ENCODE measurements at regions not wholly inside any gene's neighbourhood (a gene's known extent, or its start where the extent isn't known, plus 50 kb on each side); places are given as distances from the start of the nearest gene placed in this dataset.

DNA sequence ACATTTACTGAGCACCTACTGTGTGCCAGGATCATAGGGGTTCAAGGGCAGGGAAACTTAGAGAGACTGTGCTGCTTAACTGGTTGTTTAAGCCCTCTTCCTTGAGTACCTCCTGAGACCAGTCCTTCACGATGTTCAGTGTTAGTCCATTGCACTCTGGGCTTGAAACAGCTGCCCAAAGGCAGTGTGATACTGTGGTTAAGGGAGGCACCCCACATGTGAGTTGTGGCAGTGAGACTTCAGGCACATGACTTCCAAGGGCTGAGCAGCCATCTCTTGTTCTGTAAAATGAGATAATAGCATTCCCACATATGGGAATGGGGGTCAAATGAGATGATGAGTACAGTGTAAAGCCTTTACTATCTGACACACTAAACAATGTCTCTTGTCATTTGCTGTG is 75.1 kb downstream of the LINGO1 start:
- no peak for DNase-seq (ENCODE audit: low read depth, low spot score)

DNA sequence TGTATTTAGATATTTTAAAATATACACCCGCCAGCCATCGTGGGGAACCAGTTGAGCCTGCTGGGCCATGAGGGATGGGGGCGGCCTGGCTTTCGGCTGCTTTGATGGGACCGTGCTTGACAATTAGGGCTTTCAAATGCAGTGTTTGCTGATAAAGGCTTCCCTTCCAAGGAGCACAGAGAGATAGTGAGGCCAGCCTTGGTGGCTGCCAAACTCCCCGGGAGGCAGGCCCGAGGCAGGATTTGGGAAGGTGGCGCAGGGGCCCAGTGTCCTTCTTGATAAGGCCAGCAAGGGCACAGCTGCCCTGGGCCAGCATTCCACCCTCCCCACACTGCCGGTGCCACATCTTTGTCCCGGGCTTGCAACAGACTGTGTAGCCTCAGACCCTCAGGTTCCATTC is 75.6 kb downstream of the LINGO1 start:
- peak; percentile 92 for DNase-seq (ENCODE audit: low read depth, low spot score)

DNA sequence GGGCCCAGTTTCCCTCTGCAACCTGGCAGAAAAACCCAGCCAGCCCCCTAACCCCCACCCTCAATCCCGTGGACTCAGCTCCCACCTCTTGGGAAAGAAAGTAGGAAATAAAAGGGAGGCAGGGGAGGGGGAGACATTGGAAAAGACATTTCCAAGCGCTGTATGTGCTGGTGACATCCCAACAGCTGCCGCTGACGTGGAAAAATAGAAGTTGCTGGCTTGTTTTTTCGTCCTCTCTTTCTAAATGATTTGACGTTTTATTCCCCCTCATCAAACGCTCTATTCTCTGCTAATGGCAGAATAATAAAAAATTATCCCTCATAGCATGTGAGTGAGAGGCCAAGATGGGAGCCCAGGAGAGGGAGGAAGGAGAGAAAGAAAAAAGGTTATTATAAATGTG is 76.1 kb downstream of the LINGO1 start:
- DNase-seq (ENCODE audit: low read depth, low spot score), result no peak

- DNase-seq (ENCODE audit: low read depth, low spot score), result no peak
Observed at GRCh38 chr15:77555232-77555631, 77.5 kb downstream of the LINGO1 start.

GRCh38 chr15:77554306-77555080 is 78.2 kb downstream of the LINGO1 start:
- DNase-seq (ENCODE audit: low read depth, low spot score), result no peak

- no peak for DNase-seq (ENCODE audit: low read depth, low spot score)
Observed at GRCh38 chr15:77553695-77554094, 79.0 kb downstream of the LINGO1 start.

DNA sequence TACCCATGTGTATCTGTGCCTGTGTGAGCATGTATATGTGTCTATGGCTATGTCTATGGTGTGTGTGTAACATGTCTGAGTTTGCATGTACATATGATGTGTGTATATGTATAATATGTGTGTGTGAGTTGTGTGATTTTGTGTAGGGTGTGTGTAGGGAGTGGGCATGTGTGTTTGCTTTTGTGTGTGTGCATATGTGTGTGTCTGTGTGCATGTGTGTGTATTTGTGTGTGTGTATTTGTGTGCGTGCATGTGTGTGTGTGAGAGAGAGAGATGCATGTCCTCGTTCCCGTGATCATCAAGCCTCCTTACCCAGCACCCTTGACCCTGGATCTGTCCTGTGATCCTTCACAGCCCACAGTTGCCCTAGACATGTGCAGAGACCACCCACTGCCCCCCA is 79.5 kb downstream of the LINGO1 start:
- DNase-seq (ENCODE audit: low read depth, low spot score), result no peak

GRCh38 chr15:77552066-77552465 is 80.6 kb downstream of the LINGO1 start:
- DNase-seq (ENCODE audit: low read depth, low spot score), result no peak

DNA sequence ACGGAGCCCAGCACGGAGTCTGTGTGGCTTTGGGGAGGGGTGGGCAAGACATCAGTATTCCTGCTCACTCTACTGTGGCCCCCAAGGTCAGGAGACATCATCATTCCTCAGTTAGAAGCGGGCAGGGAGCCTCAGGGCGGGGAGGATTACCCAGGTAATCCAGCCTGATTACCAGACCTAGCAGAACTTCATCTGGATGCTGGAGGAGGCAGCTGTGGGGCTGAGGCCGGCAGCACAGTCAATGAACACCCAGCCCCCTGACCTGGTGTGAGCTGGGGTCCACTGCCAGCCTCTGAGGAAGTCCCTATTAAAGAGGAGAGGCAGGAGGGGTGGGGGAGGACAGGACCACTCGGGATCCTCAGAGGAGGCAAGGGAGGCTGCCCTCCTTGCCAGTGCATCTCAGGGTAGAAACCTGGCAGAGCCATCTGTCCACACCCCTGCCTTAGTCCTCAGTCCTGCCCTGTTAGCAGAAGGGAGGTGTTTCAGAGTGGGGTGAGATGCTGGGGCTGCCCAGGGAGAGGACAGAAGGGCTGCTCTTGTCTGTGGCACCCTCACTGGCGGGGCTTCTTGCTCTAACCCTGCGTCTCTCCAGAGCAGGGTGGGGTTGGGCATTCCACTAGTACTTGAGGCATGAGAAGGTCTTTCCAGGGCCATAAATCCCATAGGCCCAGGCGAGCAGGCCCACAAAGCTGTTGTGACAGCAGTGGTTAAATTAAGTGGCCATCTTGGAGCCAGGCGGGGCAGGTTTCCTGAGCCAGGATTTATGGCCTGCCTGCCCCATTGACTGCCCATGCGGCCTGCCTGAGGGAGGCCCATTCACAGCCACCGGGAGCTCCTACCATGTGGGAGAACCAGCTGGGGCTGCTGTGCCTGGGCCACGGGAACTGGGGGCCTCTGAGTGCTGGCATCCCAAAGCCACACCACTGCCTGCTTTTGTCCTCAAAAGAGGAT is 82.1 kb downstream of the LINGO1 start:
- peak; percentile 82 for DNase-seq (ENCODE audit: low read depth, low spot score)

DNA sequence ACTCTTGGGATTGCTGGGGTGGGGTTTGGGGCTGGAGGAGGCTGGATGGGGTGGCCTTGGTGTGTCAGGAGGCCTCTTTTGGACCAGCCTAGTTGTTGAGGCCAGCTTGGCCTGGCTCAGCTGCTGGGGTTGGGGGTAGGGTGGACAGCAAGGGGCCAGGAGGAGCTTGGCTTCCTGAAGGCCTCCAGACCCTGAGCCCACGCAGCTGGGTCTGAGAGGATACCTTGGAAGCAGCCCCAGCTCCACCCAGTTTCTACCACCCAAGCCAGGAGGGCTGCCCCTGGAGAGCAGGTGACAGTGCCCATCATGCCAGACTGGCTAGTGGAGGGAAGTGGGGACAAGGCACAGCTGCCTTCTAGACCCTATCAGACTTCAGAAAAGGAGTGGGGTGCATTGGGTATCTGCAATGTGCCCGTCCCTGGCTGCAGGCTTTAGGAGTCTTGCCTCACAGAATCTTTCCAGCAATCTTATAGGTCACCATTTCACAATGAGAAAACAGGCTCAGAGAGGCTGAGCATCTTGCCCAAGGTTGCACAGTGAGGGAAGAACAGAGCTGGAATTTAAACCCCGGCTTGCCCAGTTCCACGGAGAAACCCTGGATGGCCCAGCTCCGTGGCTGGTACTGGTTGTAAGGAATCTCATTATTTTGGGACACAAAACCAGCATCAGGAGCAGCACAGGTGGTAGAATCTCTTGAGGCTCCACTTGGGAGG is 83.0 kb downstream of the LINGO1 start:
- no peak for DNase-seq (ENCODE audit: low read depth, low spot score)

GRCh38 chr15:77548589-77549557 is 83.8 kb downstream of the LINGO1 start:
- DNase-seq (ENCODE audit: low read depth, low spot score), result peak; percentile 78

DNA sequence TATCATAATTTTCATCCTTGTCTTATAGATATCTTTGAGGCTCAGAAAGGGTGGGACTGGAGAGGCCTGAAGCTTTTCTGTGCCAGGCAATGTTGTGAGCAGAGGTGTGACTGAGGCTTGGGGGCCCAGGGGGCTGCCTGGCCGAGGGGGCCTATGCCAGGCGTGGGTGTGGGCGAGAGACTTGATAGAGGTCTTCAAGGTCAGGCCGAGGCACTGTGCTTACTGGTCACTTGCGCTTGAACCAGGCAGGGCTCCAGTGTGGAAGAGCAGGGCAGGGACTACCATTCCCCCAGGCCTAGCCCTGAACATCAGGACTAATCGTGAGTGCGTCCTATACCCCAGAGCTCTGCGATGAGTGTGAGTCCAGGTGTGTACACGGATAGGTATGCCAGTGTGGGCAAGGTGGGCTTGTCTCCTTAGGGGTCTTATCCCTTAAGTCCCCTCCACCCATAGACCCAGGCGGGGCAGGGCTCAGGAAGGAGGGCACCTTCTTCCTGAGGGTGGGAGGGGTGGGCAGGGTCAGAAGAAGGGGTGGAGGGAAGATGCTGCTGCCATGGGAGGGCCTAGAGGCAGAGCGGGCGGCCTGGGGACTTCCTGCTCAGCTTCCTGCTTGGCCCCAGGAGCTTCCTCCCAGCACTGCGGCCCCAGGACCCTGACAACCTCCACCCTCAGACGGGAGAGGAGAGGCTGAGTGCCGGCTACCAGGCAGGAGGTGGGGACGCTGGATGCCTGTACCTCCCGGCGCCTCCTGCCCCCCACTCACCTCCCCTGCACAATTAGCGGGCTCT is 84.7 kb downstream of the LINGO1 start:
- peak; percentile 6 for DNase-seq (ENCODE audit: low read depth, low spot score)

DNA sequence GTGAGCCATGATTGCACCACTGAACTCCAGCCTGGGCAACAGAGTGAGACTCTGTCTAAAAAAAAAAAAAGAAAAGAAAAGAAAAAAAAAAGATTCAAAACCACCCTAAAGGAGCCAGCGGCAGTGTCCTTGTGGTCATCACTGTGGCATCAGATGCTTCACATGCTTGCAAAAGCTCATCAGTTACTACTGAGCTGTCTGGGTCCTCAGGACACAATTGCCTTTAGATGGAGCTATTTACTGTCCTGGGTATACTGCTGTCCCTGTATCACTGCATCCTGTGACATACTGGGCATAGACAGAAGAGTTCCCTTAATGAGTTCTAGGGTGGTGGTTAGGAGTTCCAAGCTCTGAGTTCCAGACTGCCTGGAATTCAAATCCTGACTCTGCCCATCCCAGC is 85.8 kb downstream of the LINGO1 start:
- DNase-seq (ENCODE audit: low read depth, low spot score), result peak; percentile 2

- DNase-seq (ENCODE audit: low read depth, low spot score), result peak; percentile 53
Observed at GRCh38 chr15:77546050-77546501, 86.6 kb downstream of the LINGO1 start.

DNA sequence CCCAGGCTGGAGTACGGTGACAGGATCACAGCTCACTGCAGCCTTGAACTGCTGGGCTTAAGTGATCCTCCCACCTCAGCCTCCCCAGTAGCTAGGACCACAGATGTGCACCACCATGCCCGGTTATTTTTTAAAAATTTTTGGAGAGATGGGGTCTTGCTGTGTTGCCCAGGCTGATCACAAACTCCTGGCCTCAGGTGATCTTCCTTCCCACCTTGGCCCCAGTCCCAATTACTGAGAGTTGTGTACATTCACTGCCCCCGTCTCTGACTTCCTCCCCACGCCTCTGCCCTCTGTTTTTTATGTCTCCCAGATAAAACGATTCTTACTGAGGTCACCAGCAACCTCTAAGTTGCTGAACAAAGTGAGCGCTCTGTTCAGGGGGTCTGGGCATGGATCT is 87.7 kb downstream of the LINGO1 start:
- DNase-seq (ENCODE audit: low read depth, low spot score), result no peak

DNA sequence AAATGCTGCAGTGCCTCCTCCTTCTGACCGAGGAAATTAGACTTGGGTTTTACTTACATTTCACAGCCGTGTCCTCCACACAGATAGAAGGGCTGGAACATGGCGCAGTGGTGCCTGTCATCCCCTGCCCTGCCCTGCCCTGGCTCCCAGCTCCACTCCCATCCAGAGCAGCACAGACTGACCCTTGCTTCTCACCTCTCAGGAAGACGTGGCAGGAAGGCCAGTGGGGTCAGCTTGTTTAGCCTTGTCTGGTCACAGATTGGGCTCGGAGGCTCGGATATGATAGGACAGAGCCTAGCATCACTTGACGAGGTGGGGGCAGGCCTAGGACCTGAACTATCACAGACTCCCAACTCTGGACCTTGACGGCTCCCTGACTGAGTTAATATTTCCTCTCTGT is 88.5 kb downstream of the LINGO1 start:
- DNase-seq (ENCODE audit: low read depth, low spot score), result peak; percentile 1

DNA sequence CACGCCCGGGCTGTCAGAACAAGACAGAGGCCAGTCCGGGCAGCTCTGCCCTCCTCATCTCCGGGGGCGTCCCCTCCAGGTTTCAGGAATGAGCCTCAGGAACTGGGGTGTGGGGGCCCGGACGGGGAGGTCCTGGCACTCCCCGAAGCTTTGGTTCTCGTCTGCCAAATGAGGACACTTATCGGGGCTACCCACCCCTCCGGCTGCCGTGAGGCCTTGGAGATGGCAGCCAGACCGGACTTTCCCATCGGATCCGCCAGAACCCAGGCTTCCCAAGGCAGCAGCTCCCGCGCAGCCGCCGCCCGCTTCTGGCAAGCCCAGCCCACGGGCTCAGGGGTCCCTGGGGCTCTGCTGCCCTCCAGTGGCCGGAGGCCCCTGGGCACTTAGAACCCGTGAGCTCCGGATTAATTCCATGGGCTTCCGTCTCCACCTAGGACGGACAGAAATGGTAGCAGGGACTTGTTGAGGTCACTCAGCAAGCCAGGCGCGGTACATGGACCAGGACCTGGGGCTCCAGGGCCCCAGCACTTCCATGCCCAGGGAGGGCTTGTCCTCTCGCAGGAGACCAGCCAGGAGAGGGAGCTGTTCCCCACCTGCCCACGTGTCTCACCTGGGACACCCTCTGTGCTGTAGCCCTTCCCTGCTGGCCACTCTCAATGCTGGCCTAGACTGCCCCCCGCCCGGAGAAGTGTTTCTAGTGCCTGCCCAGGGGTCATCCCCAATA is 89.4 kb downstream of the LINGO1 start:
- peak; percentile 95 for DNase-seq (ENCODE audit: low read depth, low spot score)

GRCh38 chr15:77542491-77543001 is 90.2 kb downstream of the LINGO1 start:
- DNase-seq (ENCODE audit: low read depth, low spot score), result peak; percentile 30

Measured in ELF-1 (cell line).